ENCODE measurements at regions not wholly inside any gene's neighbourhood (a gene's known extent, or its start where the extent isn't known, plus 50 kb on each side); places are given as distances from the start of the nearest gene placed in this dataset.
A peak's percentile ranks its signal among the peaks of the same experiment; 100 is the strongest.

DNA sequence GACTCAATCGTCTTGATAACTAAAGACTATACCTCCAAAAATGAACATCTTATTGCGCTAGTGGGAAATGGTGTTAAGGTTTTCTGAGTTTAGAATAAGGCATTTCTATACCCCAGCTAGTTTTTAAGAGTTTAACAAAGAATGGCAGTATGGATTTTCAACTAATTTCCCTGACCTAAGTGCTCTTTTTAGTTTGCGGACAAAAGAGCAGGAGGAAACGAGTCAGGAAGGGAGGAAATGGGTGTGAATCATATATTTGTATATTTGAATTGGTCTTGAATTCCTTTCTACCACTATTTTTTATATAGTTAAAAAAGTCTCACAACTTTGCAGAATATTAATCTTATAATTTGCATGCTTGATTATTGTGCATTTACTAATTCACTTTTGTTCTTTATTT lies 516.3 kb upstream of the ZNF608 start:
- Mint-ChIP-seq H3K27ac (no peak overlapping the region), H3K9me3 (peaks cover 14% of the 10 kb centered on the region), H3K36me3 (peaks cover 1% of the 10 kb centered on the region), H3K4me1 (peaks cover 5% of the 10 kb centered on the region), H3K4me3 (no peak overlapping the region), H3K27me3 (ENCODE audit: low read depth) (no peaks in the 10 kb centered on the region)
- no peak for DNase-seq (ENCODE audit: low spot score in 2 of 2, unreplicated experiment in 2 of 2)
- no peak for TF ChIP-seq CTCF (IDR thresholded peaks at IDR 0.05; ENCODE audit: unreplicated experiment)

DNA sequence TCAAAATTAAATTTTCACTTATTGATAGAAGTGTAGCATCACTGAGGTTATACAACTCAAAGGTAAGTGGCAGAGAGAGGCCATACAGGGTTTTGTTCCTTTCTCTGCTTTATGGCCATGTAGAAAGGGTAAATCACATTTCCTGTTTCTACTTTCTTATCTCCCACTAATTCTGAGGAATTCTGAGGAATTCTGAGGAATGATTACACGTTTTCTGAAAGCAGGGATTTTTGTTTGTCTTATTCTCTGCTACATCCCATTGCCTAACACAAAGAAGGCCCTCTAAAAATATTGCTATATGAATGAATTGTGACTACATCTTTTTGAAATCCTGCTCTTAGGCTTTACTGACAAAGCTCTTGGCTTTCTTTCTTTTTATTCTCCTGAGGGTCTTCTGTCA lies 516.9 kb upstream of the ZNF608 start:
- Mint-ChIP-seq H3K36me3 (peaks cover 1% of the 10 kb centered on the region), H3K9me3 (peaks cover 14% of the 10 kb centered on the region), H3K27ac (no peak overlapping the region), H3K27me3 (ENCODE audit: low read depth) (no peaks in the 10 kb centered on the region), H3K4me3 (no peak overlapping the region), H3K4me1 (peaks cover under 1% of the 10 kb centered on the region)
- no peak for DNase-seq (ENCODE audit: low spot score in 2 of 2, unreplicated experiment in 2 of 2)
- TF ChIP-seq CTCF (IDR thresholded peaks at IDR 0.05; ENCODE audit: unreplicated experiment): no peak

DNA sequence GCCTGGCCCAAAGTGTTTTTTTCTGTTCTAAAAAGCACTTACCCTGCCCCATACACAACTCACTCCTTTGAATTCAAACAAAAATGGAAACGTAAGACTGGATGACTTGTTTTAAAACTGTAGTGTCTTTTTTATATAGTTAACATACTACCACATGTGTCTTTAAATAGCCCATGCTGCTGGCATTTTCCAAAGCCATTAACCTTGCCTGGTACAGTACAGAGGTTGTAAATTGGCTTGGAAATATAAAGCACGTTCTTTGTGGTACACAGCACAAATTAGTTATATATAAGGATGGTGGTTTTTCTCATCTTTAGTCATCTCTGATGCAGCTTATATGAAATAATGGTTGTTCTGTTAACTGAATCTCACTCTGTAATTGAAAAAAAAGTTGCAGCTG lies 519.7 kb upstream of the ZNF608 start:
- no peaks in the 10 kb centered on the region for H3K27me3 Mint-ChIP-seq (ENCODE audit: low read depth)
- no peak overlapping the region for H3K4me3 Mint-ChIP-seq
- TF ChIP-seq CTCF (IDR thresholded peaks at IDR 0.05; ENCODE audit: unreplicated experiment): no peak
- DNase-seq (ENCODE audit: low spot score in 2 of 2, unreplicated experiment in 2 of 2): no peak
- peaks cover 6% of the 10 kb centered on the region for H3K9me3 Mint-ChIP-seq
- no peaks in the 10 kb centered on the region for H3K36me3 Mint-ChIP-seq
- H3K27ac Mint-ChIP-seq: no peak overlapping the region
- peaks cover 14% of the 10 kb centered on the region for H3K4me1 Mint-ChIP-seq

- Mint-ChIP-seq H3K9me3 (no peaks in the 10 kb centered on the region), H3K36me3 (no peaks in the 10 kb centered on the region), H3K27ac (no peak overlapping the region), H3K4me1 (peaks cover 26% of the 10 kb centered on the region), H3K27me3 (ENCODE audit: low read depth) (no peaks in the 10 kb centered on the region), H3K4me3 (no peak overlapping the region)
- no peak for DNase-seq (ENCODE audit: low spot score in 2 of 2, unreplicated experiment in 2 of 2)
- TF ChIP-seq CTCF (IDR thresholded peaks at IDR 0.05; ENCODE audit: unreplicated experiment): no peak
Measured at GRCh38 chr5:125267636-125268248, 521.3 kb upstream of the ZNF608 start.

DNA sequence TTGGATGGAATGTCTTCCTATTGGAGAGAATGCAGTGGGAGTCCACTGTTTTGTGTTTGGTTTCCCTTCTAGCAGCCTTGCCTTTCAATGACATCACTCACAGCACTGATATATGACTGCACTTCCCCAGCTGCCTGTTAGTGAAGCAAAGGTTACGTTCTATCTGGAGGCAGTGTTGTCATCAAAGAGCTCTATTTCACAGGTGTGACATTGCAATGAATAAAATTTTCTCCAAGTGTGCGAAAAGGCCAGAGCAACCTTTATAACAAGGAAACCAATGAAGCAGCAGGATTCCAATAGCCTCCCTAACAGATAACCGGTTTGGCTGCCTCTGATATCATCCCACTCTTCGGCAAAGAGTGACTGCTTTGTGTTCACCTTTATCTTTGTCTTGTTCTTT lies 523.5 kb upstream of the ZNF608 start:
- Mint-ChIP-seq H3K27me3 (ENCODE audit: low read depth) (no peaks in the 10 kb centered on the region), H3K4me1 (peaks cover 47% of the 10 kb centered on the region), H3K27ac (peak overlapping the region; percentile 60), H3K4me3 (no peak overlapping the region), H3K36me3 (no peaks in the 10 kb centered on the region), H3K9me3 (no peaks in the 10 kb centered on the region)
- DNase-seq (ENCODE audit: low spot score in 2 of 2, unreplicated experiment in 2 of 2): no peak
- TF ChIP-seq CTCF (IDR thresholded peaks at IDR 0.05; ENCODE audit: unreplicated experiment): no peak

GRCh38 chr5:125272357-125272756 lies 525.9 kb upstream of the ZNF608 start:
- H3K27me3 Mint-ChIP-seq (ENCODE audit: low read depth): no peaks in the 10 kb centered on the region
- H3K27ac Mint-ChIP-seq: no peak overlapping the region
- no peak overlapping the region for H3K4me3 Mint-ChIP-seq
- H3K4me1 Mint-ChIP-seq: peaks cover 71% of the 10 kb centered on the region
- no peak for DNase-seq (ENCODE audit: low spot score in 2 of 2, unreplicated experiment in 2 of 2)
- H3K9me3 Mint-ChIP-seq: no peaks in the 10 kb centered on the region
- TF ChIP-seq CTCF (IDR thresholded peaks at IDR 0.05; ENCODE audit: unreplicated experiment): no peak
- H3K36me3 Mint-ChIP-seq: no peaks in the 10 kb centered on the region
